Neuronal stem cell (in vitro differentiated cells): ENCODE measurements at regions not wholly inside any gene's neighbourhood (a gene's known extent, or its start where the extent isn't known, plus 50 kb on each side); places are given as distances from the start of the nearest gene placed in this dataset.

Source experiments
- DNase-seq: peaks from one replicate; pipeline ENCODE4 v3.0.0-alpha.2; 2013; ENCODE audit warnings: low spot score
- H2AFZ ChIP-seq: one replicate; pipeline ENCODE4 v1.6.1; 2013; ENCODE audit warnings: mild to moderate bottlenecking, low read length, inconsistent platforms
- H2AK5ac ChIP-seq: 2 replicates; pipeline ENCODE4 v1.6.1; 2013; ENCODE audit warnings: low read depth, mild to moderate bottlenecking, inconsistent platforms, low read length, moderate library complexity, mixed read lengths
- H2BK120ac ChIP-seq: 2 replicates; pipeline ENCODE4 v1.6.1; 2013; ENCODE audit warnings: low read depth, mild to moderate bottlenecking, inconsistent platforms, low read length, moderate library complexity, mixed read lengths
- H2BK12ac ChIP-seq: one replicate; pipeline ENCODE4 v1.6.1; 2013; ENCODE audit warnings: low read length, inconsistent platforms
- H2BK15ac ChIP-seq: 2 replicates; pipeline ENCODE4 v1.6.1; 2013; ENCODE audit warnings: mild to moderate bottlenecking, low read length, inconsistent platforms, mixed read lengths
- H2BK5ac ChIP-seq: one replicate; pipeline ENCODE4 v1.6.1; 2013; ENCODE audit warnings: inconsistent platforms, mild to moderate bottlenecking, low read length, moderate library complexity
- H3K14ac ChIP-seq: one replicate; pipeline ENCODE4 v1.6.1; 2013; ENCODE audit warnings: low read length, inconsistent platforms
- H3K18ac ChIP-seq: 2 replicates; pipeline ENCODE4 v1.6.1; 2013; ENCODE audit warnings: low read length, inconsistent platforms
- H3K23ac ChIP-seq: 2 replicates; pipeline ENCODE4 v1.6.1; 2013; ENCODE audit warnings: low read depth, mild to moderate bottlenecking, mixed read lengths, low read length, inconsistent platforms; ENCODE audit not compliant: poor library complexity
- H3K27ac ChIP-seq: replicated peaks from 3 replicates; pipeline ENCODE4 v1.5.1; 2013; ENCODE audit warnings: low read length, inconsistent platforms
- H3K27me3 ChIP-seq, 3 experiments: 2 replicates each; pipeline ENCODE4 v1.6.1; 2013; ENCODE audit warnings: low read length in 3 of 3, mild to moderate bottlenecking in 2 of 3, inconsistent platforms in 1 of 3, low read depth in 1 of 3, mixed read lengths in 1 of 3, moderate library complexity in 1 of 3; ENCODE audit not compliant: control insufficient read depth in 3 of 3, insufficient read depth in 3 of 3
- H3K36me3 ChIP-seq, 2 donors: replicated peaks in 1 of 2; 2 replicates each; pipeline ENCODE4 v1.6.1; 2013; ENCODE audit warnings: low read length in 2 of 2; ENCODE audit not compliant: control insufficient read depth in 2 of 2, insufficient read depth in 2 of 2
- H3K4ac ChIP-seq: 2 replicates; pipeline ENCODE4 v1.6.1; 2013; ENCODE audit warnings: inconsistent platforms, mild to moderate bottlenecking, low read length, moderate library complexity
- H3K4me1 ChIP-seq, 2 donors: 1 replicate in 1 of 2; 2 replicates in 1 of 2; pipeline ENCODE4 v1.6.1; 2013; ENCODE audit warnings: low read length in 2 of 2, low read depth in 1 of 2; ENCODE audit not compliant: control insufficient read depth in 2 of 2, insufficient read depth in 1 of 2
- H3K4me2 ChIP-seq: one replicate; pipeline ENCODE4 v1.6.1; 2013; ENCODE audit warnings: mild to moderate bottlenecking, low read length, inconsistent platforms; ENCODE audit not compliant: insufficient read depth, poor library complexity, severe bottlenecking
- H3K4me3 ChIP-seq, 2 donors: 2 replicates each; pipeline ENCODE4 v1.5.1; 2013; ENCODE audit warnings: low read length in 2 of 2, mild to moderate bottlenecking in 2 of 2, inconsistent platforms in 1 of 2, moderate library complexity in 1 of 2
- H3K79me1 ChIP-seq: one replicate; pipeline ENCODE4 v1.6.1; 2013; ENCODE audit warnings: low read depth, mild to moderate bottlenecking, inconsistent platforms, low read length, moderate library complexity
- H3K9ac ChIP-seq: one replicate; pipeline ENCODE4 v1.6.1; 2013; ENCODE audit warnings: mild to moderate bottlenecking, low read depth, low read length, inconsistent platforms; ENCODE audit not compliant: poor library complexity
- H3K9me3 ChIP-seq, 2 donors: replicated peaks in 1 of 2; 2 replicates each; pipeline versions ENCODE3 to v1.6.1; 2013; ENCODE audit warnings: low read length in 2 of 2, mild to moderate bottlenecking in 2 of 2, inconsistent platforms in 1 of 2, low read depth in 1 of 2, mixed read lengths in 1 of 2, moderate library complexity in 1 of 2; ENCODE audit not compliant: control insufficient read depth in 2 of 2, insufficient read depth in 1 of 2
- H4K8ac ChIP-seq: one replicate; pipeline ENCODE4 v1.6.1; 2013; ENCODE audit warnings: low read depth, mild to moderate bottlenecking, inconsistent platforms, low read length, moderate library complexity
- H4K91ac ChIP-seq: one replicate; pipeline ENCODE4 v1.6.1; 2013; ENCODE audit warnings: low read length, low read depth, mild to moderate bottlenecking, inconsistent platforms; ENCODE audit not compliant: poor library complexity
- WGBS, 2 donors: extraction: QIAGEN DNeasy Blood & Tissue Kit; methylation state at CpG; one replicate each; pipeline ENCODE4 v1.1.7; 2013; ENCODE audit warnings: missing lambda C conversion rate in 2 of 2, mixed read lengths in 1 of 2; ENCODE audit not compliant: insufficient read length in 2 of 2, insufficient replicate concordance in 1 of 2; ENCODE audit errors: extremely low coverage in 2 of 2; 5-methylcytosine and 5-hydroxymethylcytosine counted together

DNA sequence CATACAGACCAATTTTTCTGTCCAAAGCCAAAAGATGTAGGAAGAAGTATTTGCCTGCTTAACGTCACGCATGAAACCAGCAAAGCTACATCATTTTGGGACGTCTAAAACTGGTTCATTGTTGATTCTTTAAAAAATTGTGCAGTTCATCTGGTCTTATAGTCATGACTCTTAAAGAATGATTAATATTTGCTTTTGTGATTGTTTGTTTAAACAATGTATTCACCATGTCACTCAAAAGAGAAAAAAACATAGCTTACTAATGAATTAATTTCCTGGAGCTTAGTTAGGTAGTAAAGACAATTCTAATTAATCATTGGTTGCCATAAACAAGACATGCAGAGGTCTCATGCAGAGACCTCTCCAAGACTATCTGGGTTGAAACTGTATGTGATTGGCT lies 157.3 kb downstream of the RPS12 start:
- H4K8ac ChIP-seq: no peak overlapping the region
- no peak overlapping the region for H2AK5ac ChIP-seq
- H2BK15ac ChIP-seq: no peak overlapping the region
- H3K9me3 ChIP-seq: no peaks in the 10 kb centered on the region
- H3K27ac ChIP-seq: no peak overlapping the region
- no peak overlapping the region for H2BK12ac ChIP-seq
- H3K36me3 ChIP-seq: no peaks in the 10 kb centered on the region
- no peak overlapping the region for H3K23ac ChIP-seq
- H2AFZ ChIP-seq: no peak overlapping the region
- WGBS, 2 donors: no CpG with 5 or more reads among the region's 3 CpGs
- no peak overlapping the region for H2BK5ac ChIP-seq
- no peak overlapping the region for H3K4me2 ChIP-seq
- H3K4ac ChIP-seq: no peak overlapping the region
- H3K4me3 ChIP-seq: no peak overlapping the region
- H3K18ac ChIP-seq: no peak overlapping the region
- H2BK120ac ChIP-seq: no peak overlapping the region
- DNase-seq: no peak
- H3K27me3 ChIP-seq: no peaks in the 10 kb centered on the region
- H4K91ac ChIP-seq: no peak overlapping the region
- no peak overlapping the region for H3K9ac ChIP-seq
- no peak overlapping the region for H3K14ac ChIP-seq
- H3K79me1 ChIP-seq: no peaks in the 10 kb centered on the region
- H3K4me1 ChIP-seq: peaks cover 3 to 7% of the 10 kb centered on the region in 2 donors

DNA sequence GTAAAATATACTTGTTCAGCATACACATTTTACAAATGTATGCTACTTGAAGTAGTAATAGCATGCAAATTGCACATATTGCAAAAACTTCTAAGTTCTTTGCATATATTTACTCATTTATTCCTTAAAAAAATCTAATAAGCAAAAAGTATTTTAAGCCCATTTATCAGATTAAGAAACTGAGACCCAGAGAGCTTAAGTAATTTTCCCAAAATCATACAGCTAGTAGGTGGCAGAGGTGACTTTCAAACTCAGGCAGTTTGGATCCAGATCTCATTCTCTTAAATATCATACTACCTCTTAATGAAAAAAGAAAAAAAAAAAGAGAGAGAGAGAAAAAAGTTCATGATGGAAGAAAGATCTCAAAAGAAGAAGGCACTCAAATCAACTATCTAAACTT lies 157.9 kb downstream of the RPS12 start:
- Histone ChIP-seq H2AK5ac (no peak overlapping the region), H4K8ac (no peak overlapping the region), H3K14ac (no peak overlapping the region), H2BK5ac (no peak overlapping the region), H2BK15ac (no peak overlapping the region), H3K9me3 (no peaks in the 10 kb centered on the region), H4K91ac (no peak overlapping the region), H2AFZ (no peak overlapping the region), H3K23ac (no peak overlapping the region), H3K18ac (no peak overlapping the region), H3K36me3 (no peaks in the 10 kb centered on the region), H3K4ac (no peak overlapping the region), H2BK120ac (no peak overlapping the region), H3K4me1 (peaks cover 3 to 7% of the 10 kb centered on the region in 2 donors), H3K79me1 (no peaks in the 10 kb centered on the region), H3K9ac (no peak overlapping the region), H3K27ac (no peak overlapping the region), H3K4me3 (no peak overlapping the region), H3K4me2 (no peak overlapping the region), H3K27me3 (no peaks in the 10 kb centered on the region), H2BK12ac (no peak overlapping the region)
- DNase-seq: no peak

DNA sequence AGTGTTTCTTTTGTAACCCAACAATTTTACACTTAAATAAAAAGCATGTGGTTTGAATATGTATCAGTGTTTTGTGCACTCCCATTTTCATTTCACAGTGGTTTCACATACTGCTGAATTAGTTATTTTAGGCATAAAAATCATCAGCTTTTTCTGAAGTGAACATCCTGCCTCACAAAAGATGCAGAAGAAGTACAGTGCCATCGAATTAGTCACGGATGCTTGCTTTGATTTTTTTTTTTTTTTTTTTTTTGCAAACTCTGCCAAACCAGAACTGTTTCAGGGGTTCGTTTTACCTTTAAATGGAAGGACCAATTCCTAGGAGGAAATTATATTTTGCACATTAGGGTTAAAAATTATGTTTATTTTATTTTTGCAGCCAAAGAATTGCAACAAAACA lies 158.6 kb downstream of the RPS12 start:
- H3K9me3 ChIP-seq: no peaks in the 10 kb centered on the region
- H3K27me3 ChIP-seq: no peaks in the 10 kb centered on the region
- no CpG with 5 or more reads among the region's 3 CpGs for WGBS, 2 donors
- no peaks in the 10 kb centered on the region for H3K79me1 ChIP-seq
- H3K36me3 ChIP-seq: no peaks in the 10 kb centered on the region
- peak overlapping the region; percentile 56 for H2AFZ ChIP-seq
- H3K4me1 ChIP-seq: peaks cover 3 to 7% of the 10 kb centered on the region in 2 donors
- no peak overlapping the region for H3K4me3 ChIP-seq
- no peak overlapping the region for H4K8ac ChIP-seq
- no peak overlapping the region for H3K4me2 ChIP-seq
- H3K27ac ChIP-seq: no peak overlapping the region
- no peak overlapping the region for H2BK12ac ChIP-seq
- H2BK5ac ChIP-seq: no peak overlapping the region
- no peak overlapping the region for H2BK120ac ChIP-seq
- H3K18ac ChIP-seq: no peak overlapping the region
- H3K14ac ChIP-seq: no peak overlapping the region
- H2AK5ac ChIP-seq: no peak overlapping the region
- no peak overlapping the region for H3K4ac ChIP-seq
- DNase-seq: no peak
- no peak overlapping the region for H3K23ac ChIP-seq
- H4K91ac ChIP-seq: no peak overlapping the region
- H2BK15ac ChIP-seq: no peak overlapping the region
- no peak overlapping the region for H3K9ac ChIP-seq

DNA sequence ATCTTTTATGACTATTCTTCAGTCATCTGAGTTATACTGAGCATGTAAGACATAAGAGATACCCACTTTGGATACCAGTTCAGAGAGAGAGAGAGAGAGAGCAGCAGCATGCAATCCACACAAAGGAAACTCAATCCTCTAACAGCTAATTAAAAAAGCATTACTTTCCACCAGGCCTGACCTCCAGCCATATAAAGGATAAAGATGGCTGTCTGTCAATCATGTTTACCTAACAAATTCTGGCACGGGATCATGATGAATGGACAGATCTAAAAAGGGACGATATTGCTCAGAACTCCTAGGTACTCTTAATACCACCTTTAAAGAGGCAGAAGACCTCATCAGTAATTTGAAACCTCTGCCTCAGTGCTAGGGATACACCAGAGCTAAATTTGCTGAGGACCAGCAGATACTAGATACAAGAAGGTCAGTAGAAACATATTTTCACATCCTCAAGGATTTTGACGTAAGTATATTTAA lies 159.2 kb downstream of the RPS12 start:
- Histone ChIP-seq H3K4ac (no peak overlapping the region), H3K9me3 (no peaks in the 10 kb centered on the region), H3K36me3 (no peaks in the 10 kb centered on the region), H3K4me2 (no peak overlapping the region), H4K91ac (no peak overlapping the region), H3K27me3 (no peaks in the 10 kb centered on the region), H2BK12ac (no peak overlapping the region), H3K18ac (no peak overlapping the region), H3K79me1 (no peaks in the 10 kb centered on the region), H2AK5ac (no peak overlapping the region), H3K27ac (no peak overlapping the region), H3K14ac (no peak overlapping the region), H2BK5ac (no peak overlapping the region), H3K9ac (no peak overlapping the region), H2AFZ (peak overlapping the region; percentile 56), H4K8ac (no peak overlapping the region), H2BK120ac (no peak overlapping the region), H3K4me1 (peaks cover 3 to 7% of the 10 kb centered on the region in 2 donors), H3K4me3 (no peak overlapping the region), H2BK15ac (no peak overlapping the region), H3K23ac (no peak overlapping the region)
- WGBS, 2 donors: no CpG with 5 or more reads among the region's 3 CpGs
- DNase-seq: no peak
